Inflammatory macrophage treated with lipopolysaccharide for 1 hour (primary cell): ENCODE measurements at regions not wholly inside any gene's neighbourhood (a gene's known extent, or its start where the extent isn't known, plus 50 kb on each side); places are given as distances from the start of the nearest gene placed in this dataset.
"Not testable (repeated sequence)": the region's sequence is repeated elsewhere in the genome, so short reads cannot be mapped to it uniquely, and the experiment has no call there.

ENCODE experiments used
- DNase-seq, 2 donors: peaks; one replicate each; pipeline ENCODE4 v3.0.0-alpha.2; 2020 to 2022

- no peak for DNase-seq
These were observed 118.2 kb downstream of the PCDH7 start for GRCh38 chr4:30838331-30838730.

- DNase-seq = no peak
These were observed 119.7 kb downstream of the PCDH7 start for GRCh38 chr4:30839583-30840520.

DNA sequence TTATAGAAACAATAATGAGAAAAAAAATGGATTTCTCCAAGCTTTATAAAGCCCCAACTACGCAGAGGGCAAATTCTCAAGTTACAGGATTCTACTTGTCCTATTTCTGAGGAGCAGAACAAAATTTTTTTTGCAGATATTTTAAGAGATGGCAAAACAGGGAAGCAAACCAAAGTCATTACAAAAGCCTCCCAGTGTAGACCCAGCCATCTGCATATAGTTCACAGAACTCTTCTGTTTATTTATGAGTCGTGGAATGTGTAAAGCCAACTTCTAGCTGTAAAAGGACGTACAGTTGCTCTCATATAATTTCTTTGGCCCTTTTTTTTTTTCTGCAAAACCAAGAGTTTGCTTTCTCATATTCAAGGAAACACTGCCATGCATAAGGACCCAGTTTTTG lies 120.4 kb downstream of the PCDH7 start:
- no peak for DNase-seq

DNA sequence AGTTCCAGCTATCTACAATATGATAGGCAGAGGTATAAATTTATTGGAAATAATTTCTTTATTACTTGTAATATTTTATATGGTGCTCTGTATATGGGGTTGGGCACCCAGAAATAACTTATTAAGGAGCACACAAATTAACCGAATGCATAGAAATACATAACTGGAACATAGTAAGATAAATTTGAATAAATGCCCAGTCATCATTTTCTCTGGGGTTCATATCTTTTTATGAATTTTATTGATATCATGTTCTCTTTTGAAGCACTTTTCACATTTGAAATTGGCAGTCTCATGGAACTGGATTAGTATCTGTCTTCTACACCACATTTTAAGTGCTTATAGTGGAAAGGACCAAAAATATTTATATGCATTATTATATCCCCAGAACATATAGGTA lies 122.0 kb downstream of the PCDH7 start:
- no peak for DNase-seq

DNA sequence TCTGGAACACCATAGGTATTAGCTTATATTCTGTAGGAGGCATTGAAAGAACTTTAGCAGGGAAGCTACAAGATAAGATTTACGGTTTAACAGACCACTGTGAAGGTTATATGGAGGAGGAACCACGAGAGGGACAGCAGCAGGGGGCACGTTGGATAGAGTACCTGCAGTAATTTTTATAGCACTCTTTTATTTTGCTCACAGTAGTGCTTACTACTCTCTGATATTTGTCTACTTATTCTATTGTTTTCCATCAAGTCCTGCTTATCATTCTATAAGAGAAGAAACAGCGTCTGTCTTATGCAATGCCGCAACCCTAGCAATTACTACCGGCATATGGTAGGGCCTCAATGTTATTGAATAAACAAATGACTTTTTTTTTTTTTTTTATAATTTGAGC lies 122.5 kb downstream of the PCDH7 start:
- DNase-seq = no peak

GRCh38 chr4:30844861-30845582 lies 124.9 kb downstream of the PCDH7 start:
- DNase-seq = no peak

DNA sequence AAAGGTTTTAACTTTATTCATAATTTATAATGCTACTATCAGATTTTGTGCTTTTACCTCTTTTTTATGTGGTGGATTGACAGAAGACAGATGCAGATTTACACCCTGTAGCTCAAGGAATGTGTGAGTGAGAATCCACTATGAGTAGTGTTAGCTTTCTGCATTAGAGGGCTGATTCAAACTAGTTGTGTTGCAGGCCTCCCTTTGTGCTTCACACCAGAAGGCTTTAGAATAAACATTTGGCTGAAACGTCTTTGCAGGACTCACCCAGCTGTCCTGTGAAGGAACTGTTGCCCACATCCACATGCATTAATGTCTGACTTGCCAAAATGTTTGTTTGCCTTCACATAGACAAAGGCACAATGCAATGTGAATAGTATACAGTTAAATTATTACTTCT lies 127.0 kb downstream of the PCDH7 start:
- DNase-seq = no peak

DNA sequence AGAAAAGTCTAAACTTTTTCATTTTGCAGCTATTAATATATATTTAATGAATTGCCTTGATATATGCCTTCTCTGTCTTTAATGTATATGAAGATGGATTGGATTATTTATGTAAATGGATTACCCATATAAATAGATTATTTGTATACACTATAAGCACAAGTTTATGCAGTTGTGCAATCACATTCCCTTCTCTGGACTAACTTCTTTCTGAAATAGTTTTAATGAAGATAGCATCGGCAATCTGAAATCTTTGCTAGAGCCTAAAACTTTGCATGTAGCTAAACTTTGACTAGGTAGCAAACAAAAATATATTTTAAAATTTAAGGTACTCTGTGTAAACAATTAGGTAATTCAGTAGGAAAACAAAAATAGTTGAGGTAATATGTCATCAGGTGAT lies 127.8 kb downstream of the PCDH7 start:
- DNase-seq = no peak

GRCh38 chr4:30854531-30854930 lies 134.4 kb downstream of the PCDH7 start:
- DNase-seq = no peak

DNA sequence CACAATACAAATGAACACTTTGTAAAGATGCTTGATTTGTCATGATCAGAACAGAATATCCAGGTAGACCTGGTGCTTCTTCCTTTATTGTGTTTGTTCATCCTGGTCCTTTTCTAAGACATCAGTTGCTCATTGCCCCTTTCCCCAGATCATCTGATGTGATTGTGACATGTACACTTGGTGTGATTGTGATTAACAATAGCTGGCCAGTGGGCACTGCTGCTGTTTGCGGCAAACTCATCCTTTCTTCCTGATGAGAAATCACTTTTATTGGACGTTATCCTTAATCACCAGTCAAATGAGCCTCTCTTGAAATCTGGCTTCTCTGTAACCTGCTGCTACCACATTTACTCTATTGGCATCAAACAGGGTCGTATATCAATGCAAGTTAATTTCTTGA lies 135.1 kb downstream of the PCDH7 start:
- DNase-seq = no peak

DNA sequence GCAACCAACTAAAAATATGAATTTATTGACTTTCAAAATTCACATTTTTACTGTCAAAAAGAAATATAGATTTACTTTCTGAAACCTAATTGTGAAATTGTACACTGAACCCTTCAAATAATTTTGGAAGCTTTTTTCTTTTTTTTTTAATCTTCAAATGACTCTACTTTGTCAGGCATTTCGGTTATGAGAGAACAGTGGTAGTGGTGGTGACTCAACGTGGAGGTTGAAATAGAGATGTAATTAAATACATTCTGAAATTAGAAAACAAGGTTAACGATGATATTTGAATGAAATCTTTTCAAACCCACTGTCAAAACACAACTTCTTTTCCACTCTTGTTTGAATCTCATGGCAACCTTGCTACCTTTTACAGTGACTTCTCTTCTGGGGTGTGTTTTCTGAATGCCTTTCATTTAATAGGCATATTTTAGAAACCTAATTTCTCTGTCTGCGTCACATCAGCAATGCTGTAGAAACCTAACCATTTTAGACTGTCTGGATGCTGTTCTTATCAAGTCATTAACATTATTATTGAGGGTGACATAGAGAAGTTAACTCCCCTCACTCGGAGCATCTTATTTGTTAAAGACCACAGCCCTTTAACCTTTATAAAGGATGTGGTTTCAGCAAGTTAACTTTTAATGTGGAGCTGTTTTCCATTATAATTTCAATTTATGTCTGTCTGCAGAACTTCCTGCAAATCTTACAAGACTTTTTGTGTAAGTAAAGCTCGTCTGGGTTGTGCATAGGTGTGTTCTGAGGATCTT lies 136.8 kb downstream of the PCDH7 start:
- DNase-seq = no peak

GRCh38 chr4:30860978-30861377 lies 140.8 kb downstream of the PCDH7 start:
- no peak for DNase-seq

GRCh38 chr4:30862196-30862595 lies 142.0 kb downstream of the PCDH7 start:
- DNase-seq = no peak

- DNase-seq = no peak
These were observed 142.9 kb downstream of the PCDH7 start for GRCh38 chr4:30863021-30863420.

GRCh38 chr4:30865691-30866090 lies 145.5 kb downstream of the PCDH7 start:
- no peak for DNase-seq

DNA sequence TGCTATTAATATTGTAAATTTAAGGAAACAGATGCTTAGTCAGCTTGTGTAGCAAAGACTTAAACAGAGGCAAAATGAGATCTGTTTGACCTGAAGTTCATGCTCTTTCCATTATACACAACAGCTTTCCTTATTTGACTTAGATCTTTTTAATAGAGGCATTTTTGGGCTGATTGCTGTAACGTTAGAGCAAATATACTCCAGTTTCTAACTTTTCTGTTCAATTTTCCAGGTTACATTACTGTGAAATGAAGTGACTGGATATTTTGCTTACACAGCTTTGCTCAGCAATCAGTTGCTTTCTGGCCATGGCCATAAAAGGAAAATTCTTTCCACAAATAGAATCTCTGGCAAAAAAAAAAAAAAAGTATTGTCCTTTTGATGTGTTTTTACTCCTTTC lies 146.2 kb downstream of the PCDH7 start:
- DNase-seq = no peak

- DNase-seq = no peak
These were observed 146.7 kb downstream of the PCDH7 start for GRCh38 chr4:30866907-30867306.

DNA sequence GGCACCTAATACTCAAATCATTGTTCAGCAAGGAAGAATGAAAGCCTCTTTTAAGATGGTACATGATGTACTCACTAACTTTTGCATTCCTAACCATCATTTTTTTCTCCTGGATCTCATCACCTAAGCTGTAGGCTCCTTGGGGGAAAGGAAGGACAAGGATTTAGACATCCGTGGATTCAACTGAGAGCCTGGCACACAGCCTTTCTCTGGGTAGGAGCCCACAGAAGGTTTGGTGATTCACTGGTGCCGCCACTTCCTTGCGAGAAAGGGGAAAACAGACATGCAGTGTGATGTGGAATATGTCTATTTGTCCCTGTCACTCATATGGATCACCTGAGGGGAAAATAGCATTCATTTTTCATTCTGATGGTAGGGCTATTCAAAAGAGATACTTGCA lies 147.3 kb downstream of the PCDH7 start:
- DNase-seq = no peak

GRCh38 chr4:30868111-30868895 lies 148.1 kb downstream of the PCDH7 start:
- no peak for DNase-seq

DNA sequence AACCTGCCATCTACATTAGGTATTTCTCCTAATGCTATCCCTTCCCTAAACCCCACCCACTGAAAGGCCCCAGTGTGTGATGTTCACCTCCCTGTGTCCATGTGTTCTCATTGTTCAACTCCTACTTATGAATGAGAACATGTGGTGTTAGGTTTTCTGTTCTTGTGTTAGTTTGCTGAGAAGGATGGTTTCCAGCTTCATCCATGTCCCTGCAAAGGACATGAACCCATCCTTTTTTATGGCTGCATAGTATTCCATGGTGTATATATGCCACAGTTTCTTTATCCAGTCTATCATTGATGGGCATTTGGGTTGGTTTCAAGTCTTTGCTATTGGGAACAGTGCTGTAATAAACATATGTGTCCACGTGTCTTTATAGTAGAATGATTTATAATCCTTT lies 149.2 kb downstream of the PCDH7 start:
- not testable (repeated sequence) for DNase-seq

DNA sequence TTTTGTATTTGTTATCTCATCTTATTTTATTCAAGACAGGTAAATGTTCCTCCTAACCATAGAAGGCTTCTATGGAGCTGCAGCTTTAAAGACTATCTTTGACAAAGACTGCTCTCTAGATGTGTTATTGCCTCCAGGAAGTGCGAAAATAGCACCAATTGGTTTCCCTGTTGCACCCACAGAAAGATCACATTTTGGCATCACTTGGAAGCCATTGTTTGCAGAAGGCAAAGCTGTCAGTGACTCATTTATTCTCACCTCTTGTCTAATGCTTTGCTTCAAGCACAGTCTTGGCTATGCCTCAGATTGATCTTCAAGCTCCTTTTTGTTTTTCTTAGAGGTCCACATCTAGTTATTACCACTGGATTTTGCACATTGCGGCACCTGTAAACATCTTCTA lies 150.3 kb downstream of the PCDH7 start:
- DNase-seq = no peak

- DNase-seq = no peak
These were observed 155.6 kb downstream of the PCDH7 start for GRCh38 chr4:30875658-30876269.
